Left lung (tissue), 4 donors: ENCODE measurements at regions not wholly inside any gene's neighbourhood (a gene's known extent, or its start where the extent isn't known, plus 50 kb on each side); places are given as distances from the start of the nearest gene placed in this dataset.

ENCODE experiments used
- ATAC-seq: fragments of 200-7000 bp; cut with Tn5 transposase; one replicate; pipeline ENCODE4 v1.9.1; 2020; ENCODE audit warnings: moderate library complexity
- DNase-seq, 4 donors: peaks; one replicate each; pipeline ENCODE4 v3.0.0-alpha.2; 2013 to 2020
- H3K27ac ChIP-seq, 2 donors: fragments of 200-600 bp; sonication (generic) in 1 of 2; one replicate each; pipeline versions ENCODE4 v1.5.0 to v1.8.0; 2020 to 2021
- H3K27me3 ChIP-seq, 2 donors: fragments of 200-600 bp; sonication (generic) in 1 of 2; one replicate each; pipeline versions ENCODE4 v1.5.0 to v1.8.0; 2020 to 2021
- H3K36me3 ChIP-seq, 2 donors: fragments of 200-600 bp; sonication (generic) in 1 of 2; one replicate each; pipeline versions ENCODE4 v1.5.0 to v1.8.0; 2020 to 2021
- H3K4me1 ChIP-seq, 2 donors: fragments of 200-600 bp; one replicate each; pipeline ENCODE4 v1.8.0; 2021
- H3K4me3 ChIP-seq, 2 donors: fragments of 200-600 bp; sonication (generic) in 1 of 2; one replicate each; pipeline versions ENCODE4 v1.5.0 to v1.8.0; 2020 to 2021; ENCODE audit warnings: mild to moderate bottlenecking in 1 of 2
- H3K9me3 ChIP-seq, 2 donors: fragments of 200-600 bp; sonication (generic) in 1 of 2; one replicate each; pipeline versions ENCODE4 v1.5.0 to v1.8.0; 2020 to 2021
- CTCF ChIP-seq, 2 donors: fragments of 200-600 bp; sonication (generic) in 1 of 2; IDR thresholded peaks; one replicate each; pipeline versions ENCODE4 v1.5.0 to v1.8.0; 2021; ENCODE audit warnings: antibody characterized with exemption in 2 of 2
- intact Hi-C, 2 donors: fragments of 100-400 bp; cut with DNase I; formaldehyde crosslinking; loops; one replicate each; pipeline versions ENCODE4 v1.11.2 to v1.14.2; 2022
- donor health status: DM: no; HTN: yes; CAD: no.
- donor health status: DM: no; HTN: no; CAD: no.

GRCh38 chr2:125281242-125281641, 1256.2 kb downstream of the CNTNAP5 start:
- TF ChIP-seq CTCF (IDR thresholded peaks at IDR 0.05), result no peak
- Histone ChIP-seq H3K4me3 (no peak overlapping the region), H3K27me3 (no peaks in the 10 kb centered on the region), H3K4me1 (no peaks in the 10 kb centered on the region), H3K36me3 (no peaks in the 10 kb centered on the region), H3K27ac (no peak overlapping the region), H3K9me3 (peaks cover 0 to 6% of the 10 kb centered on the region in 2 donors)
- ATAC-seq (no peak), DNase-seq (no peak)
- intact Hi-C loops, result no loop called here

- H3K27me3 ChIP-seq, result no peaks in the 10 kb centered on the region
- TF ChIP-seq CTCF (IDR thresholded peaks at IDR 0.05), result no peak
- H3K9me3 ChIP-seq, result peaks cover 0 to 21% of the 10 kb centered on the region in 2 donors
- H3K36me3 ChIP-seq, result no peaks in the 10 kb centered on the region
- no peak for ATAC-seq
- intact Hi-C loops, result no loop called here
- H3K4me3 ChIP-seq, result no peak overlapping the region
- no peak overlapping the region for H3K27ac ChIP-seq
- no peaks in the 10 kb centered on the region for H3K4me1 ChIP-seq
- DNase-seq, result no peak
Observed at GRCh38 chr2:125296742-125297141, 1271.7 kb downstream of the CNTNAP5 start.

GRCh38 chr2:125310657-125311364, 1285.7 kb downstream of the CNTNAP5 start:
- no peak overlapping the region for H3K27ac ChIP-seq
- no peaks in the 10 kb centered on the region for H3K36me3 ChIP-seq
- intact Hi-C loops, result no loop called here
- no peak for TF ChIP-seq CTCF (IDR thresholded peaks at IDR 0.05)
- no peaks in the 10 kb centered on the region for H3K4me1 ChIP-seq
- H3K27me3 ChIP-seq, result no peaks in the 10 kb centered on the region
- ATAC-seq (no peak), DNase-seq (no peak)
- H3K4me3 ChIP-seq, result no peak overlapping the region
- peaks cover 0 to 11% of the 10 kb centered on the region in 2 donors for H3K9me3 ChIP-seq

GRCh38 chr2:125312342-125312741, 1287.3 kb downstream of the CNTNAP5 start:
- Histone ChIP-seq H3K4me1 (no peaks in the 10 kb centered on the region), H3K27ac (no peak overlapping the region), H3K9me3 (peaks cover 0 to 11% of the 10 kb centered on the region in 2 donors), H3K4me3 (no peak overlapping the region), H3K27me3 (no peaks in the 10 kb centered on the region), H3K36me3 (no peaks in the 10 kb centered on the region)
- no peak for ATAC-seq
- DNase-seq, result no peak
- intact Hi-C loops, result no loop called here
- no peak for TF ChIP-seq CTCF (IDR thresholded peaks at IDR 0.05)

GRCh38 chr2:125313806-125314205, 1288.7 kb downstream of the CNTNAP5 start:
- ATAC-seq (no peak), DNase-seq (peak in 1 of 4 donors; percentile 3)
- TF ChIP-seq CTCF (IDR thresholded peaks at IDR 0.05), result no peak
- intact Hi-C loops, result no loop called here
- Histone ChIP-seq H3K36me3 (no peaks in the 10 kb centered on the region), H3K4me3 (no peak overlapping the region), H3K4me1 (no peaks in the 10 kb centered on the region), H3K9me3 (peaks cover 0 to 14% of the 10 kb centered on the region in 2 donors), H3K27ac (no peak overlapping the region), H3K27me3 (no peaks in the 10 kb centered on the region)
